ENCODE measurements at regions not wholly inside any gene's neighbourhood (a gene's known extent, or its start where the extent isn't known, plus 50 kb on each side); places are given as distances from the start of the nearest gene placed in this dataset.
"Not testable (repeated sequence)": the region's sequence is repeated elsewhere in the genome, so short reads cannot be mapped to it uniquely, and the experiment has no call there.

DNA sequence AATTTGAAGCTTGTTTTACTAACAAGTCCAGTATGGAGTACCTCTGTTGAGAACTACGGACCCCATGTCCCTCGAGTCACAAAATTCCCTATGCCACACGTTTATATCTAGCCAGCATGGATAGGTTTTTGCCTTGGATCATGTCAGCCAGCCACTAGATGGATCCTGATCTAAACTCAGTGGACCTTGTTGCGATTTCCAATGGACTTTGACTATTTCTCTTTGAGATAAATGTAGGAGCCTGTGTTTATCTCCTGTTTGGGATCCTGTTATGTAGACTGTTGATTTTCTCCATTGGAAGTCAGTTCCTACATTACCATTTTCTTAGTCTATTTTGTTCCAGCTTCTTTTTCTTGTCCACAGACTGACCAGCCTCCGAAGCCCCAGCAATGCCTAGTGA is 127.1 kb upstream of the BMAL1 start:
- Histone ChIP-seq H3K9me3 (peaks cover 0 to under 1% (median 0%) of the 10 kb centered on the region in 4 donors), H3K4me3 (no peak overlapping the region), H3K4me1 (no peaks in the 10 kb centered on the region), H3K27me3 (no peaks in the 10 kb centered on the region), H3K27ac (no peak overlapping the region), H3K36me3 (no peaks in the 10 kb centered on the region)
- intact Hi-C loops (cut with DNase I; ENCODE audit: low total_unique reads), result loop anchor here (10.0 kb wide), 1 partner anchor 186 kb away; no protein-coding TSS in a partner anchor
- no peak for DNase-seq
- WGBS, 5 donors, result 79 to 91% (median 81%) methylated on average over 5 of the region's 5 CpGs
- TF ChIP-seq POLR2AphosphoS5 (IDR thresholded peaks at IDR 0.05) (no peak), POLR2A (IDR thresholded peaks at IDR 0.05) (no peak)
- TF ChIP-seq, protein P1, sequence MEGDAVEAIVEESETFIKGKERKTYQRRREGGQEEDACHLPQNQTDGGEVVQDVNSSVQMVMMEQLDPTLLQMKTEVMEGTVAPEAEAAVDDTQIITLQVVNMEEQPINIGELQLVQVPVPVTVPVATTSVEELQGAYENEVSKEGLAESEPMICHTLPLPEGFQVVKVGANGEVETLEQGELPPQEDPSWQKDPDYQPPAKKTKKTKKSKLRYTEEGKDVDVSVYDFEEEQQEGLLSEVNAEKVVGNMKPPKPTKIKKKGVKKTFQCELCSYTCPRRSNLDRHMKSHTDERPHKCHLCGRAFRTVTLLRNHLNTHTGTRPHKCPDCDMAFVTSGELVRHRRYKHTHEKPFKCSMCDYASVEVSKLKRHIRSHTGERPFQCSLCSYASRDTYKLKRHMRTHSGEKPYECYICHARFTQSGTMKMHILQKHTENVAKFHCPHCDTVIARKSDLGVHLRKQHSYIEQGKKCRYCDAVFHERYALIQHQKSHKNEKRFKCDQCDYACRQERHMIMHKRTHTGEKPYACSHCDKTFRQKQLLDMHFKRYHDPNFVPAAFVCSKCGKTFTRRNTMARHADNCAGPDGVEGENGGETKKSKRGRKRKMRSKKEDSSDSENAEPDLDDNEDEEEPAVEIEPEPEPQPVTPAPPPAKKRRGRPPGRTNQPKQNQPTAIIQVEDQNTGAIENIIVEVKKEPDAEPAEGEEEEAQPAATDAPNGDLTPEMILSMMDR (IDR thresholded peaks at IDR 0.05), result no peak

GRCh38 chr11:13152264-13152663 is 125.3 kb upstream of the BMAL1 start:
- H3K4me1 ChIP-seq, result no peaks in the 10 kb centered on the region
- no peaks in the 10 kb centered on the region for H3K36me3 ChIP-seq
- intact Hi-C loops (cut with DNase I; ENCODE audit: low total_unique reads), result loop anchor here (10.0 kb wide), 1 partner anchor 187 kb away; no protein-coding TSS in a partner anchor
- TF ChIP-seq EP300 (IDR thresholded peaks at IDR 0.05), result no peak
- TF ChIP-seq POLR2AphosphoS5 (IDR thresholded peaks at IDR 0.05), result no peak
- no peak for TF ChIP-seq POLR2A (IDR thresholded peaks at IDR 0.05)
- TF ChIP-seq, protein P1 (IDR thresholded peaks at IDR 0.05), result no peak
- no peak overlapping the region for H3K4me3 ChIP-seq
- no peaks in the 10 kb centered on the region for H3K27me3 ChIP-seq
- no peak for DNase-seq
- 78 to 85% (median 79%) methylated on average over 6 of the region's 6 CpGs for WGBS, 5 donors
- peaks cover 0 to 11% (median 6%) of the 10 kb centered on the region in 4 donors for H3K9me3 ChIP-seq
- no peak overlapping the region for H3K27ac ChIP-seq

DNA sequence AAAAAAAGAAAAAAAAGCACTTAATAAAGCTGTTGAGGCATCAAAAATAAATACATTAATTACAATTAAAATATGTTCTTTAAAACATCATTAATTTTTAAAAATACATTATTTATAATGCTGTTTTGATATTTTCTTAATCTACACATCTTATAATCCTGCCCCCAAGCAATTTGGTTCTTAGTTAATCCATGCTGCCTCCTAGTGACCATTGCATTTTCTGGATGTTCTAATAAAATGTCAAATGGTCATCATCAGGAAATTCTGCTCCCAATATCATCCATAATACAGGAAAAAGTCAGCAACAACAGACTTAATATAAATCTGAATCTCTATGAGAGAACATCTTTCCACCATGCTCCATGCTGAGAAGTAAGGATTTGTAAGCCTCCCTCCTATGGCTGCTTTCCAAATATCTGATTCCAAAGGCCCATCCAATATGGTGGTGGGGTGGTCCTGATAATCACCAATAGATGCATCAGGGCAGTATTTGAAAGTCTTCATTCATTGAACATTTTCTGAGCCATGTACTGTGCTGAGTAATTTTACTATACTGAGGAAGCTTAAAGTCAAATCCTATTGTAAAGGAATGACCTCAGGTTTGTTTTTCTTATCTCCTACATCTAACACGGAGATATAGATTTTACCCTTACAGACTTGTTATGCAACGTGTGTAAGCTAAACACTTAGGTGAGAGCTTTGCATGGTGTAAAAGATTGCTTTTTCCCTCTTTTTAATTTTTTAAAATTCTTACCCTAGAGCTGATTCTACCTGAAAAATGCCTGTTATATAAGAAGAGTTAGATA is 124.7 kb upstream of the BMAL1 start:
- WGBS, 5 donors, result 18 to 27% (median 22%) methylated on average over 2 of the region's 2 CpGs
- Histone ChIP-seq H3K36me3 (no peaks in the 10 kb centered on the region), H3K4me1 (no peaks in the 10 kb centered on the region), H3K9me3 (peaks cover 0 to 11% (median 6%) of the 10 kb centered on the region in 4 donors), H3K4me3 (no peak overlapping the region), H3K27ac (no peak overlapping the region), H3K27me3 (no peaks in the 10 kb centered on the region)
- TF ChIP-seq, protein P1 (IDR thresholded peaks at IDR 0.05), result peak in 3 of 7 experiments; percentile 27 to 47 (median 42)
- TF ChIP-seq POLR2A (IDR thresholded peaks at IDR 0.05) (no peak), EP300 (IDR thresholded peaks at IDR 0.05) (no peak), POLR2AphosphoS5 (IDR thresholded peaks at IDR 0.05) (no peak)
- intact Hi-C loops (cut with DNase I; ENCODE audit: low total_unique reads), result loop anchor here (10.0 kb wide), 1 partner anchor 188 kb away; no protein-coding TSS in a partner anchor
- DNase-seq, result peak in 1 of 2 donors; percentile 49

GRCh38 chr11:13154374-13154773 is 123.2 kb upstream of the BMAL1 start:
- not testable (repeated sequence) for H3K4me1 ChIP-seq, H3K27me3 ChIP-seq, H3K4me3 ChIP-seq, H3K36me3 ChIP-seq, H3K27ac ChIP-seq, DNase-seq
- intact Hi-C loops (cut with DNase I; ENCODE audit: low total_unique reads), result loop anchor here (10.0 kb wide), 1 partner anchor 190 kb away; no protein-coding TSS in a partner anchor
- 71 to 89% (median 85%) methylated on average over 1 of the region's 1 CpG for WGBS, 5 donors
- peaks cover 0 to 11% (median 6%) of the 10 kb centered on the region in 4 donors for H3K9me3 ChIP-seq

GRCh38 chr11:13160346-13160745 is 117.2 kb upstream of the BMAL1 start:
- intact Hi-C loops (cut with DNase I; ENCODE audit: low total_unique reads), result no loop called here
- Histone ChIP-seq H3K4me1 (peaks cover 0 to 5% (median 0%) of the 10 kb centered on the region in 4 donors), H3K9me3 (peaks cover 0 to 11% (median 6%) of the 10 kb centered on the region in 4 donors), H3K4me3 (no peak overlapping the region), H3K27me3 (no peaks in the 10 kb centered on the region), H3K36me3 (no peaks in the 10 kb centered on the region), H3K27ac (no peak overlapping the region)
- no peak for DNase-seq
- 76 to 82% (median 79%) methylated on average over 7 of the region's 7 CpGs for WGBS, 5 donors
- TF ChIP-seq POLR2AphosphoS5 (IDR thresholded peaks at IDR 0.05) (no peak), EP300 (IDR thresholded peaks at IDR 0.05) (no peak), POLR2A (IDR thresholded peaks at IDR 0.05) (no peak)
- TF ChIP-seq, protein P1 (IDR thresholded peaks at IDR 0.05), result no peak

All from stomach (tissue), 8 donors.